Activated CD4-positive, CD25-positive, alpha-beta regulatory T cell treated with anti-CD3 and anti-CD28 coated beads, Interleukin-2, amount 50 U/mL, for 24 hours (primary cell): ENCODE measurements at regions not wholly inside any gene's neighbourhood (a gene's known extent, or its start where the extent isn't known, plus 50 kb on each side); places are given as distances from the start of the nearest gene placed in this dataset.

Experiments used
- ATAC-seq, 2 donors: fragments of 150-1000 bp; cut with Tn5 transposase; one replicate each; pipeline ENCODE4 v1.10.0; 2021; ENCODE audit warnings: mild to moderate bottlenecking in 1 of 2, moderate library complexity in 1 of 2

GRCh38 chr17:70230850-70231640, 61.7 kb downstream of the KCNJ2 start:
- ATAC-seq: no peak

- ATAC-seq: no peak
These were observed 63.1 kb downstream of the KCNJ2 start for GRCh38 chr17:70232466-70232865.

DNA sequence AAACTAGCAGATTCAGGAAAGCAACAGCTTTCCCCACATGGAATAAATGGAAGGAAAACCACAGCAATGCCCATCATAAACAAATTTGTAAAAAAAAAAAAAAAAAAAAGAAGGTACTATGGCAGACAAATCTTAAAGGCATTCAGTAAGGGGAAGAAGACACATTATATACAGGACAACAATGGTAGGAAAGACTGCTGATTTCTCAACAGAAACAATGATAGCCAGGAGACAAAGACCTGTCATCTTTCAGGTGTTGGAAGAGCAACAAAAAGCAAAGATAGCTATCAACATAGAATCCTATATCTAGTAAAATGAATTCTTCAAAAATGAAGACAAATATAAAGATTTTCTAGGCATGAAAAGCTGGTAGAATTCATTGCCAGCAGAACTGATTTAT, 65.9 kb downstream of the KCNJ2 start:
- ATAC-seq: no peak

DNA sequence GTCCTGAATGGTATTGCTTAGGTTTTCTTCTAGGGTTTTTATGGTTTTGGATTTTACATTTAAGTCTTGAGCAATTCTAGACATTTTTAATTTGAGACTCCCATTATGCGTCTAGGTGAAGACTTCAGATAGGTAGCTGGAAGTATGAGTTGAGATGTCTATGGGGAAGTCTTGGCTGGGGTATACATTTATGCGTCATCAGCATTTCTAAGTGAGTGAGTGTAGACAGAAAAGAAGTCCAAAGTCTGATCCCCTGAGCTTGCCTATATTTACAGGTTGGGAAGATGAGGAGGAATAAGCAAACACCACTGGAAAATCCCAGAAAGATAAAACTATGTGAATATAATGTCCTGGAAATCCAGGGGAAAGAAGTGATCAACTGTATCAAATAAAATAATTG, 68.9 kb downstream of the KCNJ2 start:
- no peak for ATAC-seq

- no peak for ATAC-seq
These were observed 69.3 kb downstream of the KCNJ2 start for GRCh38 chr17:70238646-70239045.

DNA sequence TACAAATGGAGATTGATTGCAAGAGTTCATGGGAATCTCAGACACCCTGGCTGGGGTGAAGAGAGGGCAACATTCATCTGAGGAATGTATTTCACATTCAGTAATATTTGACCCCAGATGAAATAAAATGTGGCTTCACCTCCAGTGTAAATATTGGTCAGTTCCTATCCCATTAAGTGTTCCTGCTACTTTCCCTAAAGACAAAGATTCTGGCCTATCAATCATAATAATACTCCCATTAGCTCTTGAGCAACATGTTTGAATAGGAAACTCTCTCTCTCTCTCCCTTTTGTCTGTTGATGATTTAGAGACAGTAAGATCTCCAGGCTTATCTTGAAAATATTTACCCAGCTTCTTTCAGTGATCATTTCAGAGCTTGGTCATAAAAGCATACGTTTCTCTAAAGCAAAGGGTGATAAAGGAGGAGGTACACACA, 70.1 kb downstream of the KCNJ2 start:
- ATAC-seq: no peak

- ATAC-seq: no peak
These were observed 71.7 kb downstream of the KCNJ2 start for GRCh38 chr17:70241071-70241470.

GRCh38 chr17:70242781-70243437, 73.6 kb downstream of the KCNJ2 start:
- ATAC-seq: no peak

- ATAC-seq: no peak
These were observed 82.4 kb downstream of the KCNJ2 start for GRCh38 chr17:70251706-70252105.

GRCh38 chr17:70254735-70255460, 85.6 kb downstream of the KCNJ2 start:
- ATAC-seq: no peak

DNA sequence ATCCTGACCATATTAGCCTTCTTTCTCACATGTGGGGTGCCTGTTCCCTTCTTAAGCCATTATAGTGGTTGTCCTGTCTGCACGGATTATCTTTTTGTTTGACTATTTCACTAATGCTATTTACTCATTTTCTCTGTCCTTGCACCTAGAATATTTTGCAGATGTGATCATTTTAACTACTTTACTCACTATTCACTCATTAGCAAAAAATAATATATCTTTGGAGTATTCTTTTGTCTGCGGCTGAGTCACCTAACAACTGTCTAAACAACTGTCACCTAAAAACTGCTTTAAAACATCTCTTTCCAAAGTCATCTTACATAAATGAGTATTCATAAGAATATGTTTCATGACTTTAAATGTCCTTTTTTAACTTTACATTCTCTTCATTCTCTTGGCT, 87.4 kb downstream of the KCNJ2 start:
- ATAC-seq: no peak

- ATAC-seq: no peak
These were observed 89.1 kb downstream of the KCNJ2 start for GRCh38 chr17:70258465-70258864.

DNA sequence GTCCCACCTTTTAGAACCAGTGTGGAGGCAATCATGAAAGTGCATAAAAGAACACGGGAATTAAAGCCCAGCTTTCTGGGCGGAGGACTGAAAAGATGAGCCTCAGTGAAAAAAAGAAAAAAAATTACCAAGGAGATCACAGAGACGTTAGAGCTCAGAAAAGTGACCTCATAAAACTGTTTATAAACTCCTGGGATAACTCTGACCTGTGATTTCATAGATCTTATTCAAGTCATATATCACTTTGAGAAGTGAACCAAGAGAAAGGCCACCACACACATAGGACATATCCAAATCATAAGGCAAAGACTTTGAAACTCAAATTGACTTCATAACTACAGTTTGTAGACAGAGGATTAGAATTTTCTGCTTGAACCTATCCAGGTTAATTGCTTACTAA, 90.1 kb downstream of the KCNJ2 start:
- ATAC-seq: no peak

GRCh38 chr17:70261170-70261569, 91.8 kb downstream of the KCNJ2 start:
- no peak for ATAC-seq

DNA sequence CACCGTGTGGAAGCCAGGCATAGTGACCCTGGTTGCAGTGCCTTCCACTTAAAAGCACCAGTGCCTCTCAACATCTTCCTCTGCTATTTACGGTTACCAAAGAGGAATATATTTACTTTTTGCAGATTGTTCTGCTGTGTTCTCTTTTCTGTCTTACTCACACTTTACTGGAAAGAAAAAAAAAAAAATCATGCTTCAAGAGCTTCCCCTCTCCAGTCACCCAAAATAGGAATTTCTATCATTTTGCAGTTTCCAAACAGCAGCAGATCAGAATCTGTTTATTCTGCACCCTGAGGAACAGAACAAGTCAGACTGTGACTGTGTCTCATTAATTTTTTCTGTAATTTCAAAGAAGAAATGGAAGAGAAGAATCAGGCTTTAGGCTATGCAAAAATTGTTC, 96.1 kb downstream of the KCNJ2 start:
- ATAC-seq: no peak

DNA sequence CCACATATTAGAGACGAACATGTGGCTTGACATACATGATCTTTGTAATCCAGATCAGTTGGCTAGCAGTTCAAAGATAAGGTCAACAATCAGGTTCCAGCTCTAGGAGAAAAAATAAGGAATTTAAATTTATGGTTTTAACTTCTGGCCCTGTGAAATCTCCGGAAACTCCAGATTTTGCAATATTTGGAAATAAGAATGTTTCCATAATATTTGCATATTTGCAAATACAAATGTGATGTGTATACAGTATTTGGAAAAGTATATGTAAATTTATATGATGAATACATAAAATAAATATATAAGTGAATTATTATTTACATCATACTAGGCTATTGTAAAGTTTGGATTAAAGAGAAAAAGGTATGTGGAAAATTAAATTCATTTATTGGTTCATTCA, 97.1 kb downstream of the KCNJ2 start:
- no peak for ATAC-seq

- no peak for ATAC-seq
These were observed 99.1 kb downstream of the KCNJ2 start for GRCh38 chr17:70268383-70268782.

- ATAC-seq: no peak
These were observed 101.2 kb downstream of the KCNJ2 start for GRCh38 chr17:70270554-70270953.

- no peak for ATAC-seq
These were observed 101.9 kb downstream of the KCNJ2 start for GRCh38 chr17:70271200-70271599.

GRCh38 chr17:70271672-70272071, 102.3 kb downstream of the KCNJ2 start:
- no peak for ATAC-seq

- no peak for ATAC-seq
These were observed 104.9 kb downstream of the KCNJ2 start for GRCh38 chr17:70274255-70274654.

DNA sequence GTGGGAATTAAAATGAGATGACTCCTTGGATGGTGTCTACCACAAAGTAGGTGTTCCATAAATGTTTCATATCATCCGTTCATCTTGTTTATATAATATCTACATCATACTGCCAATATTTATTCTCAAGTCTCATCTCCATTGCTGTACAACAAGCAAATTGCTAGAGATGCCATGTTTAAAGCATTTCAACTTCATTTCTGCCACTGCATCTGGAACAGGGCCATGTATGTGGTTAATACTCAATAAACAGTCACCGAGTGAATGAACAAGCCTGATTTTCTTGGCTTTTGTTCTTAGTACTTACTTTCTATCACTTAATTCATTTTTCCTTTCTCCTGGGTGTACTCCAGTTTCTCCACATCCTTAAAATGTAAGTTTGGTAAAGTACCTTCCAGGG, 107.6 kb downstream of the KCNJ2 start:
- ATAC-seq: no peak

DNA sequence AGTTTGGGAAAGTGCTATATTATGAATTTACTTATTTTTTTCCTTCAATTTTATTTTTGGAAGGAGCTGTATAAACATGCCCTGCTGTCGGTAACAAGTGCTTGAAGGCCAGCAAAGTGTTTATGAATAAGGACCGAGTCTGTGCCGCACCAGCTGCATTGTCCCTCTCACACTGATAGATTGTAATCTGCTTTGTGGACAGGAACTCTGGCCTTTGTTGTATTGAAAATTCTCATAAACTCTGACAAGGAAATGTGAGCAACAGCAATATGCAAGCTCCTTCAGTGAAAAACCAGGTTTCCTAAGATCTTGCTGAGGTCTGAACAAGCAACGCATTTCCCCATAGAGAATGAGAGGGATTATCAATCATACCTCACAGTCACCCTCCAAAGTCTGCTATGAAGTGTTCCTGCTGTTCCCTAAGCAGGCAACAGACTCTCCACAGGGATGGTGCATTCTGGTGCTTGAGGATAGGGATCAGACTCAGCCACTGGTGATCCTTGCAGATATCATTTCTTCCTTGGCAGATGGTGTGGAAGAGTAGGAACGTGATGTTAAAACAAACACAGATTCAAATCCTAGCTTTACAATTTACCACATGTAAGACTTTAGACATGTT, 109.6 kb downstream of the KCNJ2 start:
- no peak for ATAC-seq
